ENCODE measurements at regions not wholly inside any gene's neighbourhood (a gene's known extent, or its start where the extent isn't known, plus 50 kb on each side); places are given as distances from the start of the nearest gene placed in this dataset.
"Not testable (repeated sequence)": the region's sequence is repeated elsewhere in the genome, so short reads cannot be mapped to it uniquely, and the experiment has no call there.

- Mint-ChIP-seq H3K9me3 (no peaks in the 10 kb centered on the region), H3K4me3 (no peak overlapping the region), H3K4me1 (ENCODE audit: unreplicated experiment) (peaks cover 23% of the 10 kb centered on the region), H3K27ac (no peak overlapping the region), H3K27me3 (no peaks in the 10 kb centered on the region), H3K36me3 (peaks cover 4% of the 10 kb centered on the region)
- no peak for DNase-seq (ENCODE audit: extremely low spot score, unreplicated experiment)
- TF ChIP-seq CTCF (conservative IDR thresholded peaks at IDR 0.05), result no peak
Observed at GRCh38 chr14:89551955-89552354, 134.9 kb upstream of the FOXN3 start.

- peaks cover 23% of the 10 kb centered on the region for H3K4me1 Mint-ChIP-seq (ENCODE audit: unreplicated experiment)
- H3K9me3 Mint-ChIP-seq, result no peaks in the 10 kb centered on the region
- H3K27ac Mint-ChIP-seq, result no peak overlapping the region
- DNase-seq (ENCODE audit: extremely low spot score, unreplicated experiment), result no peak
- no peaks in the 10 kb centered on the region for H3K27me3 Mint-ChIP-seq
- TF ChIP-seq CTCF (conservative IDR thresholded peaks at IDR 0.05), result no peak
- H3K36me3 Mint-ChIP-seq, result no peaks in the 10 kb centered on the region
- no peak overlapping the region for H3K4me3 Mint-ChIP-seq
Observed at GRCh38 chr14:89551432-89551831, 134.4 kb upstream of the FOXN3 start.

- H3K4me3 Mint-ChIP-seq, result no peak overlapping the region
- peak overlapping the region; percentile 7 for H3K27ac Mint-ChIP-seq
Observed at GRCh38 chr14:89550821-89551220, 133.8 kb upstream of the FOXN3 start.

GRCh38 chr14:89549381-89550125 is 132.5 kb upstream of the FOXN3 start:
- no peak for DNase-seq (ENCODE audit: extremely low spot score, unreplicated experiment)
- no peak for TF ChIP-seq CTCF (conservative IDR thresholded peaks at IDR 0.05)
- peak overlapping the region; percentile 50 for H3K27ac Mint-ChIP-seq
- H3K36me3 Mint-ChIP-seq, result no peaks in the 10 kb centered on the region
- H3K4me3 Mint-ChIP-seq, result no peak overlapping the region
- no peaks in the 10 kb centered on the region for H3K27me3 Mint-ChIP-seq
- H3K4me1 Mint-ChIP-seq (ENCODE audit: unreplicated experiment), result peaks cover 23% of the 10 kb centered on the region
- H3K9me3 Mint-ChIP-seq, result no peaks in the 10 kb centered on the region

More at GRCh38 chr14:89550821-89551220, 133.8 kb upstream of the FOXN3 start:
- Mint-ChIP-seq H3K9me3 (no peaks in the 10 kb centered on the region), H3K27me3 (no peaks in the 10 kb centered on the region), H3K4me1 (ENCODE audit: unreplicated experiment) (peaks cover 23% of the 10 kb centered on the region), H3K36me3 (no peaks in the 10 kb centered on the region)
- no peak for TF ChIP-seq CTCF (conservative IDR thresholded peaks at IDR 0.05)
- no peak for DNase-seq (ENCODE audit: extremely low spot score, unreplicated experiment)

- peaks cover 39% of the 10 kb centered on the region for H3K4me1 Mint-ChIP-seq (ENCODE audit: unreplicated experiment)
- DNase-seq (ENCODE audit: extremely low spot score, unreplicated experiment); H3K27ac Mint-ChIP-seq; H3K4me3 Mint-ChIP-seq; H3K27me3 Mint-ChIP-seq; H3K9me3 Mint-ChIP-seq; H3K36me3 Mint-ChIP-seq: not testable (repeated sequence)
Observed at GRCh38 chr14:89547047-89547446, 130.0 kb upstream of the FOXN3 start.

GRCh38 chr14:89544636-89545301 is 127.7 kb upstream of the FOXN3 start:
- TF ChIP-seq CTCF (conservative IDR thresholded peaks at IDR 0.05), result no peak
- no peaks in the 10 kb centered on the region for H3K36me3 Mint-ChIP-seq
- H3K27ac Mint-ChIP-seq, result no peak overlapping the region

More at GRCh38 chr14:89544636-89545301, 127.7 kb upstream of the FOXN3 start:
- H3K4me1 Mint-ChIP-seq (ENCODE audit: unreplicated experiment), result peaks cover 26% of the 10 kb centered on the region
- DNase-seq (ENCODE audit: extremely low spot score, unreplicated experiment), result no peak
- H3K27me3 Mint-ChIP-seq, result peaks cover 4% of the 10 kb centered on the region
- no peak overlapping the region for H3K4me3 Mint-ChIP-seq
- H3K9me3 Mint-ChIP-seq, result no peaks in the 10 kb centered on the region
